ENCODE measurements at regions not wholly inside any gene's neighbourhood (a gene's known extent, or its start where the extent isn't known, plus 50 kb on each side); places are given as distances from the start of the nearest gene placed in this dataset.

DNA sequence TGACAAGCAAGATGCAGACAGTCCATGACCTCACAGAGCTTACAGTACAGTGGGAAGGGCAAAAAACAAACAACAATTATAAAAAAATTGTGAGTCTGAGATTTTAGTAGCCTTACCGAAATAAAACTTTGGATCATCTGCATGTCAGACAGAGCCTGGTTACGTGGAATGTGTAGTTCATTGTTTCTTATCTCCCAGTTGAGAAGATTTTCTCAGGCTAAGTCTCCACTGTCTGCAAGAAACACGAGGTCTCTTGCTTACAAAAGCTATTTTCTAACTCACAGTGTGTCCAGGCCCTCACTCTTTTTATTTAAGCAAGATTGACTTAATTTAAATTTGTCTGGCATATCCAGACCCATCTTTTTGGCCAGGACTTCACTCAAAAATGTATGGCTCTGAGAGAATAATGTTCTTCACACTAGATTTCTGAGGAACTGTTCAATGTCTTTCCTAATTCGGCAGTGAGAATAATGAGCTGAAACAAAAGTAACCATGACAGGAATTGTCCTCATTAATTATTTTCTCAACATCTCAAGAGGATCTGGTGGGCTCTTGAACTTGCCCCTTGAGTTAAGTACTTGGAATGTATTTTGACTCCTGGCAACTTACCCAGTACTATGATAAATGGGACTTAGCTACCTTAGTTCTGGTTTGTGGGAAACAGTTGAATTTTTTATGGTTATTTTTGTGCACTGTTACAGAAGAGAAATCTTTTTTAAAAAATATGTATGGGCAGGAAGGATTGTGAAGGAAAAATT is 265.1 kb upstream of the COL8A1 start:
- no peak for DNase-seq (ENCODE audit: low spot score)

DNA sequence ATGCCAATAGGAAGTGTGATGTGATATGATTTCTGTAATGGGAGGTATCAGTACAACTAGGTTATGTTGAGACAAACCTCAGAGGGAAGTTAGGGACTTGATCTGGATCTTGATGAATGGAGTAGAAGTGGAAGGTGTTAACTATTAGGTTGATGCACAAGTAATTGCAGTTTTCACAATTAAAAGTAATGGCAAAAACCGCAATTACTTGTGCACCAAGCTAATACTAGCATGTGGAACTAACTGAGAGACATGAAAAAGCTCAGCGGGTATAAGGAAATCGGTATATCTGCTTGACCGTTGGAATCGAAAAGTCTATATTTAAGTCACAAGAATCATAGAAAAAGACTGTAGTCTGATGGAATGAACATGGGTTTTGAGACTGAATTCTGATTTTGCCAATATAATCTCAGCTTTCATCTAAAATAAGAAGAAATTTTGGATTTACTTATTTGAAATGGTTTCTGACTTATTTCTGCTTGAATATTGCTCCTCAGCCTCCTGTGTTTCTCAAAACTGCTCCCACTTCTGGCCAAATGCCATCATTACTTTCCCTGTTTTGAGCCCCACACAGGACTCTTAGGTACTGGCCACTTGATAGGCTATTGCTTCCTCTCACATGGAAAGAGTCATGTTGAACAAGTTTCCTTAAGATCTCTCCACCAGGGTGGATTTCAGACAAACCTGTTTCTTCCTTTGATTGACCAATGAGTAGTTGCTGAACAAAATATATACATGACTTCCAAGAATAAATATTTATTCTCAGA is 271.5 kb upstream of the COL8A1 start:
- peak; percentile 13 for DNase-seq (ENCODE audit: low spot score)

DNA sequence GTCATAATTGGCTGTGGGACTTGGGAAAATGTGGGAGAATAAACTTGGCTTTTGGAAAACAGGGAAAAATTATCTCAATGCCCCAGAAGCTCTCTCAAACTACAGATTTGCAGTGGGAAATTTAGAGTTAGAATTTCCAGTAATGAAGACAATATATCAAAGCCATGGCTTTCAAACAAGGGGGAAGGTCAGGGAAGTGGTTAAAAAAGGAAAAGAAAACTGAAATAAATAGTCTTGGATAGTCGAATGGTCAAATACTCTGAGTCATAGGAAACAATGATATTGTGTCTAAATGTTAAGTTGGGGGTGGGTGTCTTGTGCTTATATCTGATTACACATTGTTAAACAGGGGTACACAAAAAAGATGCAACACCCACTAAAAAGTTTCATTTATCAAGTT is 272.4 kb upstream of the COL8A1 start:
- no peak for DNase-seq (ENCODE audit: low spot score)

DNA sequence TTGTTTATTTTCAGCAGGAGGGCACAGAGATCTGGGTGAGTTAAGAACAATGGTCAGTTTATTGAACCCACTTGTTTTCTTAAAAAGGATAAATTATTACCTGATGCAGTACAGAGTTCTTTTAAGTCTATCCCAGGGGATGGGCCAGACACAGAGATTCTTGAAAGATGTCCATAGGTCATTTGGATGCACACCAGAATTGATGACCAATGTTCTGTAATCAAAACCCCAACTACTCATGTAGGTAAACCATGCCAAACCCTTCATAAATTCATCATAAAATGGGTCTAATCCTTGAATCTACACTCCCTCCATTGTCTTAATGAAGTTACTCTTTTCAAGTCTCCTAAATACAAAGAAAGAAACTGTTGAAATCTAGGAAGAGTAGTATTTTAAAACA is 273.0 kb upstream of the COL8A1 start:
- no peak for DNase-seq (ENCODE audit: low spot score)

DNA sequence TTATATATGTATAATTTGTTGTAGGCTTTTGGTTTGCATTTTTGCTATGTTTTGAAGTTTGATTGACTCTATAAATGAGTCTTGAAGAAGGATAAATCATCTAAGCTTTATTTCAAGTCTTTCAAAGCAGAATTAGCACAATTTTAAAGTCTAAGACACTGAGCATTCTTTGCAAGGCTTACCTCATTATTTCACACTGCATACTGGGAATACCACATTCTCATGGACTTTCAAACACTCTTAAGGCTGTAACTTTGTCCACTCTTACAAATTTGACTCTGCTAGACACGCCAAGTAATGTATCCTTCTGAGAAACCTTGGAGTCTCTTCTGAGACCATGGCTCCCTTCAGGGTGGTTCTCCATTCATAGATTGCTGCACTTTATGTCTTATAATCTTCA is 281.3 kb upstream of the COL8A1 start:
- no peak for DNase-seq (ENCODE audit: low spot score)

DNA sequence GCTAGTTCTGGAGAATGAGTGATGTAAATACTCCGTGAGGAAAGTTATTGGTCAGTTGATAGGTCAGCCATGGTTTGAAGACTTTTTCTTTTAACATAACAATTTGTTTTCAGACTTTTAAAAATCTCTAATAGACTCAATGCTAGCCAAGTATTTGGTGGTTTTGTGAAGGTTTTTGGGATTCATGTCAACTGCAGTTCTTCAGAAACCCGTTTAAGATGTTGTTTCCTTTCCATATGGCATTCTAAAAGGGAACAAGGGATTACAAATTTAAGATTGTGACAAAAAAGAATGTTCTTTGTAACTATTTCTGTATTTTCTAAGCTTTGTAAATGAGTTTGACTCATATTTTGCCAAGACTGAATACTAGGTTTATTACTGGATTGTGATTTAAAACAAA is 281.7 kb upstream of the COL8A1 start:
- DNase-seq (ENCODE audit: low spot score) = no peak

DNA sequence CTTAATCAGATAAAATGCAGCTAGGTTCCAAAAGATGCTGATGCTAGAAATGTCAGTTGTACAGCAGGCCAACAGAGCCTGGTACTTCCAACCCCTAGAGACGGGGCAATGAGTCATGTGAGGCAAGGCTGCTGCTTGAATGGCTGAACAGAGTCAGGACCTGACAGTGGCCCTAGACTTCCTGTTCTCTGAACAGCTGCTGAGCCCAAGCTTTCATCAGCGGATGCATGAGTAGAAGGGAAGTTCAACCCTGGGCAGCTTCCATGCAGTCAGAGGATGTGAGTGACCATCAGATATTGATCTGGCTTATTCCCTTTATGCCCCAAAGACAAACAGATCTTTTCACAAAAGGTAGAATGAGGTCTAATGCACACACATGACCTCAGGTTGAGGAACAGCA is 282.9 kb upstream of the COL8A1 start:
- no peak for DNase-seq (ENCODE audit: low spot score)

DNA sequence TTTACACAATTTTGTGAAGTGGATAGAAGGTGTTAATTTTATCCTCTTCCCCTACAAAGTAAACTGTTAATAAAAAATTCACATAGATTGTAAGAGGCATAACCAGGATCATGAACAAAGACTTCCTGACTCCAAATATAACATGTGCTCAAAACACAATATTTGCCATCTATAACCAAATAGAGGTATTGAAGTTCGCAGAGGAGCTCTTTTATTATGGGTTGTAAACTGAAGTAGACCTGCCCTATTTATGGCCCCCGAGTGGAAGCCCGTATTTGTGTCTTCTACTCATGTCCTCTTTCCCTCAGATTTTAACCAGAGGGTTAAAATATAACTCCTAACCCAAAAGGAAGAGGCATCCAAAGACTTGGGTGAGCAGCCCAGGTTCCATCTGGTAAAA is 285.6 kb upstream of the COL8A1 start:
- DNase-seq (ENCODE audit: low spot score) = no peak

DNA sequence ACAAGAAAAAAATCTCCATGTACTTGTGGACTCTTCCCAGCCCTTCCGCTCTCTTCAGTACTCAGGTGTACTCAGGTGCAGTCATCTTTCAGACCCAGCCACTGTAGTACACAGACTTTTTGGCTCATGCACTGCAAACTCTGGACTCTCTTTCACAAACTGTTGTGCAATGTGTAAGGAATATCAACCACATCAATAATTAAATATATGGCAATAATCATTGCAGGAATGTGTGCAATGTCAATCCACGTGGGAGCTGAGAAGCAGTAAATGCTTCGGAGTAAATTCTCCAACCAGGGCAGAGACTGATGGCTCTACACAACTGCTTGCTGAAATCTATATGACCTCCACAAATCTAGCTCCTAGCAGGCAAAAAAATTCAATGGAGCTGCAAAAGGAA is 287.3 kb upstream of the COL8A1 start:
- DNase-seq (ENCODE audit: low spot score) = no peak

DNA sequence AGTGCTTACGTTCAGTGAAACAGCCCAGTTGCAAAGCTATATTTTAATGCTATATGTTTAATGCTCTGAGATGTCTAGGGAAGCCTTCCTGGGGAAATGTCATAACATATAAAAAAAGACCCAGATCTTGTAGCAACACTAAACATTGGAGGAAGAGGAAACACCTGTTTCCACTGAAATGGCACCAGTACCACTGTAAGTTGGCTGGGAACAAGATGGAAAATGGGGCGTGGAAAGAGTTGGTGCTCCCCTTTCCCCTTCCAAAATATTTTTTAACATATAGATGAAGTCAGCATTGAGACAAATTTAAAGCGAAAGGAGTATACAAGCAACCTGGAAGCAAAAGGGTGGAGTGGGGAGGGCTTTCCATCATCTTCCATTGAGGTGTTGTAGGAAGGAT is 289.9 kb upstream of the COL8A1 start:
- DNase-seq (ENCODE audit: low spot score) = no peak

DNA sequence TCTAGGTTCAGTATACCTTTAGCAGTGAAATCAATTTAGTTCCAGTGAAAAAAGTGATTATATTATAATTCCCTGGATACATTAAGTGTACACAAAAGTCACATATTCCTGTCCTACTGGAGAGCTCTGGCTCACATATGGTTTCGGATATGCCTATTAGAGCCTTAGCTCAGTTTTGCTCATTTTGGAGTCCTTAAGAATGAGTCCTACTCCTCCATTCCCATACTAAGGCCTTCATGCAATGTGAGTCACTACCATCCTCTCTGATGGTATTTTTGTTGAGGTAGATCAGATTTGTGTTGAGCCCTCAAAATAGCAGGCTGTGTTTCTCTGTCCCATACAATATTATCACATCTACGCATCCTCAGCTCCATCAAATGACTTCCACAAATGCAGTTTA is 294.2 kb upstream of the COL8A1 start:
- DNase-seq (ENCODE audit: low spot score) = no peak

DNA sequence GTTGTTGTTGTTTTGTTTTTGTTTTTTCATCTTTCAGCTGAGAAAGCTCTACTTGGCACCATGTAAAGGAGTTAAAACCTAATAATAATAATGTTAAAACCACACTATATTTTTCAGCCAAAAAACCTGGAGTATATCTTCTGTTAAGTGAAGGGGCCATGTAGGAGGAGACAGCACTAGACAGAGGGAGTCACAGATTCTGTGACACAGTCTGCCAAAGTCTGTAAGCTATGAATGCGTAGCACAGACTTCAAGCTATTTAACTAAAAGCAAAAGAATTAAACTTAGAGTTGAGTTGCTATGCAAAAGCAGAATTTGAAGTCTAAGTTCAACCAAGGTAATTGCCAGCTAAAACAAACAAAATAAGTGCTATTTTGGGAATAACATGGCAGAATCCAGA is 296.0 kb upstream of the COL8A1 start:
- no peak for DNase-seq (ENCODE audit: low spot score)

DNA sequence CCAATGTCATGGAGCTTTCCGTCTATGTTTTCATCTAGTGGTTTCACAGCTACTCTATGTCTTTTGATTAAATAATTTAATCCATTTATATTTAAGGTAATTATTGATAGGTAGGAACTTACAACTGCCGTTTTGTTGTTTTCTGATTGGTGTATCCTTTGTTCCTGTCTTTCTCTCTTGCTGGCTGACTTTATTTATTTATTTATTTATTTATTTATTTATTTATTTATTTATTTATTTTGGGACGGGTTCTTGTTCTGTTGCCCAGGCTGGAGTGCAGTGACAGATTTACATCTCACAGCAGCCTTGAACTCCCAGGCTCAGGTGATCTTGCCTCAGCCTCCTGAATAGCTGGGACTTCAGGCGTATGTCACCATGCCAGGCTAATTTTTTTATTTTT is 299.2 kb upstream of the COL8A1 start:
- DNase-seq (ENCODE audit: low spot score) = no peak

DNA sequence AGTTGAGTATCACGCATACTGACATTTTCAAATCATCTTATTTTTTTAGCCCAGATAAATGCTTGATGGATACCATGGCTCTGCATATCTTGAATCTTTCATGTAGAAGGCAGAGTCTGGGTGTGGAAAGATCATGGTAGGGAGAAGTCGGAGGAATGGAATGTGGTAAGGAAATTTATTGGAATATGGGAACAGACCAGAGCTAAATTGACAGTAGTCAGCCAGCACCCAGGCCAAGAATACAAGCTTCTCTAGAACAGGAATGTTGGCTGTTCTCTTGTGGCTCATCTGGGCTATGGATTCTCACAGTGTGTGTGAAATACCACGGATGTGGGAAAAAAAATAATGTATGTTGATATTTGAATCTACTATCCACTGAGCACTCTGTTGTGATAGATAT is 305.7 kb upstream of the COL8A1 start:
- no peak for DNase-seq (ENCODE audit: low spot score)

DNA sequence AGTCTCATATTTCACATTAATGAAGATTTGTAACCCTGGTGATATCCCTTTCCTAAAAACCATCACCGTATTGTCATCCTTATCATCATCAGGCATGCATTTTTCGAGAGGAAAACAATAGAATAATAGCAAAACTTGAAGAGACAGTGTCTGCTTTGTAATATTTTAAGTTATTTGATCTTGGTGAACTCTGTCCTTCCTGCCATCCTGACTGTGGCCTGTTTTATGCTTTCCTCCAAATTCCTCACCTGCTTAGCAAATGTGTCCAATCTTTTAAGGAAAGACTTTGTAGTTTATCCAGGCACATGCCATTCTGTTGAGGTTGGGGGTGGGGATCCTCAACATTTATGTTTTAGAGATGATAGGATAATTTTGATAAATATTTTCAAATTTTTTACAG is 306.1 kb upstream of the COL8A1 start:
- DNase-seq (ENCODE audit: low spot score) = no peak

DNA sequence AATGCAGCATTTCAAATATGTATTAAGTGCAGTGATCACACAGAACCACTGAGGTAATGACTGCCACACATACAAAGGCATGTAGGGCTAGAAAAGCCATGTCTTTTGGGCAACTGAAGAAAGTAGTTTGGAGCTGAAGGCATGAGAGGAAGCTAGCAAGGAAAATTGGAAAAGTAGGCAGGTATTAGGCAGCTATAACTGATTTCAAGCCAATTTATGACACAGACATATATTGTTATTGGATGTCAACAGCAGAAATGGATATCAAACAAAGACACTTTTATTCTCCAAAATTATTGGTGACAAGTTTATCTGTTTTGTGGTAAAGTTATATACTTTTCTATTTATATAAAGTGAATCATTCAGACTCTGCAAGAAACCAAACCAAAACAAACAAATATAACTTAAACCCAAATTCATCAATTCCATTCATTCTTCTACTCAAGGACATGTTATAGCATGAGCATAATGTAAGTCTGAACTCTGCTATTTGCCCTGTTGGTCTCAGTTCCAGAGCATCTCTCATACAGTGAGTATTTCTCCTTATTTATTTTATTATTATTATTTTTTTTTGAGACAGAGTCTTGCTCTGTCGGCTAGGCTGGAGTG is 307.4 kb upstream of the COL8A1 start:
- no peak for DNase-seq (ENCODE audit: low spot score)

DNA sequence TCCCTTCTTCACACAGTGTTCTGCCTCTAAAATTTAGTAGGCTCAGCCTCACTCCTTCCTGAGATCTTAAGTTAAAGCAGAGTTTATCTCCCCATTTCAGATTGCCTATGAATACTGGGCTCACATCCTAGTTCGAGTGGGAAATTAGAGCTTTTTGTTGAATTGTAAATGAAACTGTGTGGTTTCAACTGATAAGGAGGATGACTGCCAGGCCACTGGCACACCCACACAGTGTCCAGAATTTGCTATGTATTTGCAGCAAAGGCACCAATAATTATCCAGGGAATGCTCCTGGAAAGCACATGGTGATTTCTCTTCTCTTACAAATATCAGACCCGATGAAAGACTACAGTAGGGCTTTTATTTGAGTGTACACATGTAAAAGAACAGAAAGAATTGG is 308.1 kb upstream of the COL8A1 start:
- peak; percentile 39 for DNase-seq (ENCODE audit: low spot score)

DNA sequence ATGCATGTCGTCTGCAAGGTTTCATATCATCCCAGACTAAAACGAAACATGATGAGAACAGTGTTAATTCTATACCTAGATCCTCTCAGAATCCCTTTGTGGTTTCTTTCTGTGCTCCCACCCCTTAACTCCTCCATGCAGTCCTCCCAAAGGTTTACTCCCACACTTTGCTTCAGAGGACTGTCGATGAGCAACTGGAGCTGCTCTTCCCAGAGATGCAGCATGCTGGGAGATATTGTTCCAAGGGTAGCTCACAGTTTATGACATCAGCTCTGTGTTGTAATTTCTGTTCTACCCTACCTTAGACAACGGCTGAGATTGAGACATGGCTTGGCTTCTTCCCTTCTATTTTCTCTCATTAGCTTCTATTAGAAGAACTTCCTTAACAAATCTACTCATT is 313.0 kb upstream of the COL8A1 start:
- DNase-seq (ENCODE audit: low spot score) = no peak

DNA sequence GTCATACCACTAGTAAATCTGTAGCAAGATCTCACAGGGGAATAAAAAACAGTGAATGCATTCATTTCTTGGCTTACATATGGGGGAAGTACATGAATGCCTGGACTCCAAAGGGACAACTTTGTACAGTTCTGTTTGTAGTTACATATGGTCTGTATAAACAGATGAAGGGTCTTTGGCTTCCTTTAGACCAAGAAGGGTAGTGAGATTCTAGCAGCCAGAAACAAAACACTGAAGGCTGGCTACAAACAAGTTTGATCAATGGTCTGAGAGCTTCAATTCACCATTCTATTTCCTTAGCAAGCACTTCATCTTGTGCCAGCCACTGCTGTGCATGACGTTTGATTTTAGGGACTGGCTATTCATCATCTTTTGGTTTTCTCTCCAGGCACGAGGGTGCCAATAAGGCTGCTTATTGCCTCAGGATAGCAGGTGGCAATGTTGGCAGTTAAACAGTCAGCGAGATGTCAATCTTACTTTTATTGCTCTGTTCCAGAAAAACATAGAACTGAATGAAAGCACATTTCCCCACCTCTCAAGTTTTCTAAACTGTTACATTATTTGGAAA is 313.7 kb upstream of the COL8A1 start:
- DNase-seq (ENCODE audit: low spot score) = no peak

DNA sequence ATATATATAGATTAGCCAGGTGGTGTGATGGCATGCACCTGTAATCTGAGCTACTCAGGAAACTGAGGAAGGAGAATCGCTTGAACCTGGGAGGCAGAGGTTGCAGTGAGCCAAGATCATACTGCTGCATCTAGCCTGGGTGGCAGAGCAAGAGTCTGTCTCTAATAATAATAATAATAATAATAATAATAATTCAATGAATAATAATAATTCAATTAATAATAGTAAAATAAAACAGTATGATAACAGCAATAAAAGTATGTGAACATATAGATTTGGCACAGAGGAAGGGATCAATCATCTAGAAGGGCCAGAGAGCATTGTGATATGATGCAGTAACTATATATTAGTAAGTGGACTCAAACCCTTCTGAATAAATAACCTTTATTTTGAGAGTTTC is 314.5 kb upstream of the COL8A1 start:
- no peak for DNase-seq (ENCODE audit: low spot score)

DNA sequence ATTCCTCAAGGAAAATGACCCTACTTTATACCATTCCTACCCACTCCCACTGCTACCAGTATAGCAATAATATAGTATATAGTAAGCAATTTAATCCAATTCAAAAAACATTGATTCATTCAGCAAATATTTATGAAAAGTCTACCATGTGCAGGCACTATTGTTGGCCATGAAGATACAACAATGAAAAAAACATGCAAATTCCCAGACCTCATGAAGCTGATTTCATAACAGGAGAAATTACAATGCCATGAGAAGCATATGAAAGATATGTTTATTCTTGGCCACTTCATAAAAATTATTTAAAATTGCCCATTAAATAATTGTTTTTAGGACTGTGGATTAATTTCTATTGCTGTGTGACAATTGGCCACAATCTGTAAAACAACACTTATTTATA is 315.8 kb upstream of the COL8A1 start:
- DNase-seq (ENCODE audit: low spot score) = no peak

DNA sequence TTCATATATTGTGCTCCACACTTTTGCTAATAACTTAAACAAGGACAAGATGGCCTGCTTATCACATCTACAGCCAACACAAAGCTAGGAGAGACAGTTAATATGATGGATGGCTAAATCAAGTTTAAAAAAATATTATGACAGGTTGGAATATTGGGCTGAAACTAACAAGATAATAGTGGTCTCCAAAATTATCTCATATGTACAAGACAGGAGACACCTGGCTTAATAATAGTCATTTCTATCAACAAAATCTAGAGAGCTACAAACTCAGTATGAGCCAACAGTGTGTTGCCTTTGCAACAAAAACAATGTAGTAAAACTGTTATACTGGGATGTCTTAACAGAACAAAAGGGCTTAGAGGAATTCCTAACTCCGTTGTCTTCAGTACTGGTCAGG is 317.1 kb upstream of the COL8A1 start:
- DNase-seq (ENCODE audit: low spot score) = no peak

DNA sequence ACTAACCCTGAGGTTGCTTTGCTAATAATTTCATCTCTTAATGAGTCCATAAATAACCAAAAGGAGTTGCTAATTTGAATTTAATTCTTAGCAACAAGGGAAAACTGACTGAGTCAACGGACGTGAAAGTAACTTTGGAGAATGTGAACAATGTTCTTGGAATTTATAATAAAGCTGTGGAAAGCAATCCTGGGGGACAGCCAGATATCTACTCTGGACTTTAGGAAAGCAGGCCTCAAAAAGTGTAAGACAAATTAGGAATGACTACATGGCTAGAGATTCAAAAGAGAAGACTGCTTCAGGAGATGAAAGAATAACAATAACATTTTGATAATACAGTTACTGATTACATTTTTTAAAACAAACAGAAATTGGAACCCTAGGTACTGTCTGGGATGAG is 318.4 kb upstream of the COL8A1 start:
- no peak for DNase-seq (ENCODE audit: low spot score)
